ENCODE measurements at regions not wholly inside any gene's neighbourhood (a gene's known extent, or its start where the extent isn't known, plus 50 kb on each side); places are given as distances from the start of the nearest gene placed in this dataset.

DNA sequence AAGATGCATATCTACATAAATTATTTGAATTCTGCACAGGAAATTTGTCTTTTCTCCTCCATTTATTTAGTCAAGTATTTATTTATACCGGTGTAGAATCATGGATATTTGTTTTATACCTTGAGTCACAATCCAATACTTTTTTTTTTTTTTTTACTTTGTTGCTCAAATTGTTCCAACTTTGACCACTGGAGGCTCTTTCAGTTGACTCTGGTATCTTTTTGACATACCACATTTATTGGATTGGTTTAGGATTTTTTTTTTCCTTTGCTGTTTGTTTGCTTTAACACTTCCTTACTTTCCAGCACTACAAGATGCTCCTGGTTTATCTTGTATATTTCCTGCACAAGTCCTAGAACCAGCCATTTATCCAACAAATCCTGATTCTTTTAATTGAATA, 543.1 kb upstream of the RIOK2 start:
- Histone ChIP-seq H3K36me3 (ENCODE audit: low read depth) (no peaks in the 10 kb centered on the region), H3K79me2 (ENCODE audit: insufficient read depth) (no peaks in the 10 kb centered on the region), H3K9ac (no peak overlapping the region), H3K4me2 (ENCODE audit: unreplicated experiment) (no peak overlapping the region), H3K27me3 (replicated peaks; ENCODE audit: insufficient read depth) (no peaks in the 10 kb centered on the region), H4K20me1 (ENCODE audit: insufficient read depth) (no peaks in the 10 kb centered on the region), H3K4me3 (no peak overlapping the region), H3K9me2 (ENCODE audit: insufficient read depth) (no peaks in the 10 kb centered on the region), H3F3A (ENCODE audit: insufficient read depth) (no peaks in the 10 kb centered on the region), H2AFZ (no peak overlapping the region), H3K9me3 (ENCODE audit: low read depth) (no peaks in the 10 kb centered on the region), H3K27ac (no peak overlapping the region), H3K4me1 (ENCODE audit: insufficient read depth) (peaks cover 5% of the 10 kb centered on the region; the same call in 1 of the 2 replicates)
- 94 to 100% methylated on average over 1 of the region's 1 CpG for WGBS, 2 experiments (ENCODE audit: low coverage in 1 of 2, low lambda C conversion rate in 2 of 2, missing lambda C conversion rate in 2 of 2)
- in situ Hi-C loops (cut with MboI): no loop called here
- DNase-seq: no peak
- TF ChIP-seq EZH2 (IDR thresholded peaks at IDR 0.05; ENCODE audit: insufficient read depth, poor library complexity, severe bottlenecking): no peak
- no peak for TF ChIP-seq EZH2phosphoT487 (IDR thresholded peaks at IDR 0.05; ENCODE audit: insufficient read depth, low read depth)

DNA sequence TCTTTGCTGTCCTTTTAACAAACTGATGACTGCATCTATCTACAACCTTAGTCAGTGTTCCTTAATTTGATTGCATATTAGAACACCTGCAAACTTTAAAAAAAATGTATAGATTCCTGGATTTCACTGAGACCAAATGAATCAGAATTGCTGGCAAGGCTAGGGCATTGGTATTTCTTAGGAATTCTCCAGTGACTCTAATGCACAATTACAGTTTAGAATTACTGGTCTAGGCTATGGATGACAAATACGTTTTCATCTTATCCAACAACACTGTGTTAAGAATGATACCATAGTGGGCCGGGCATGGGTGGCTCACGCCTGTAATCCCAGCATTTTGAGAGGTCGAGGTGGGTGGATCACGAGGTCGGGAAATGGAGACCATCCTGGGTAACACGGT, 545.9 kb upstream of the RIOK2 start:
- no peak for TF ChIP-seq EZH2 (IDR thresholded peaks at IDR 0.05; ENCODE audit: insufficient read depth, poor library complexity, severe bottlenecking)
- no peak for TF ChIP-seq EZH2phosphoT487 (IDR thresholded peaks at IDR 0.05; ENCODE audit: insufficient read depth, low read depth)
- in situ Hi-C loops (cut with MboI): no loop called here
- no peak overlapping the region for H3K9ac ChIP-seq
- no peaks in the 10 kb centered on the region for H3K36me3 ChIP-seq (ENCODE audit: low read depth)
- H3K4me2 ChIP-seq (ENCODE audit: unreplicated experiment): no peak overlapping the region
- peaks cover 5% of the 10 kb centered on the region; the same call in 1 of the 2 replicates for H3K4me1 ChIP-seq (ENCODE audit: insufficient read depth)
- H3K79me2 ChIP-seq (ENCODE audit: insufficient read depth): no peaks in the 10 kb centered on the region
- no peaks in the 10 kb centered on the region for H3K9me3 ChIP-seq (ENCODE audit: low read depth)
- H3K27ac ChIP-seq: no peak overlapping the region
- no peaks in the 10 kb centered on the region for H3F3A ChIP-seq (ENCODE audit: insufficient read depth)
- no peaks in the 10 kb centered on the region for H3K27me3 ChIP-seq (replicated peaks; ENCODE audit: insufficient read depth)
- H4K20me1 ChIP-seq (ENCODE audit: insufficient read depth): no peaks in the 10 kb centered on the region
- DNase-seq: no peak
- no peak overlapping the region for H3K4me3 ChIP-seq
- WGBS, 2 experiments (ENCODE audit: low coverage in 1 of 2, low lambda C conversion rate in 2 of 2, missing lambda C conversion rate in 2 of 2): 91 to 94% methylated on average over 7 of the region's 7 CpGs
- no peaks in the 10 kb centered on the region for H3K9me2 ChIP-seq (ENCODE audit: insufficient read depth)
- H2AFZ ChIP-seq: no peak overlapping the region

DNA sequence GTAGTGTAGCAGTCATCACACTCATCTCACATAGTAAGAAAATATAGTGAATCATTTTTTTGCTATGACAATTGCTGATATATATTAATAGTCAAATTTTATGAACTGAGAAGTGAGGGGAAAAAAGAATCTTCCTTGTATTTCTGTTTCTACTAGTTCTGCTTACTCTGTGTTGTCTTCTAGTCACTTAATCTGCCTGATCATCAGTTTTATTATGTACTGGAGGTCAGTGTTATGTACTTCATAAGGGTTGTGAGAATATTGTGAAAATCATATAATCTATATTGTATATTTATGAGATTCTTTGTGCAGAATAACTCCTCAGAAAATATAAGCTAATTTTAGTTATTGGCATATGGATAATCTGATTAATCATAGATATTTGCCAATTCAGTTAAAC, 546.9 kb upstream of the RIOK2 start:
- in situ Hi-C loops (cut with MboI): no loop called here
- no peaks in the 10 kb centered on the region for H3F3A ChIP-seq (ENCODE audit: insufficient read depth)
- no peak overlapping the region for H3K4me3 ChIP-seq
- no peak for TF ChIP-seq EZH2 (IDR thresholded peaks at IDR 0.05; ENCODE audit: insufficient read depth, poor library complexity, severe bottlenecking)
- no peak for TF ChIP-seq EZH2phosphoT487 (IDR thresholded peaks at IDR 0.05; ENCODE audit: insufficient read depth, low read depth)
- no peaks in the 10 kb centered on the region for H3K9me2 ChIP-seq (ENCODE audit: insufficient read depth)
- no peaks in the 10 kb centered on the region for H4K20me1 ChIP-seq (ENCODE audit: insufficient read depth)
- H3K4me1 ChIP-seq (ENCODE audit: insufficient read depth): peaks cover 5% of the 10 kb centered on the region
- no peak for DNase-seq
- no peaks in the 10 kb centered on the region for H3K9me3 ChIP-seq (ENCODE audit: low read depth)
- H3K4me2 ChIP-seq (ENCODE audit: unreplicated experiment): no peak overlapping the region
- no peaks in the 10 kb centered on the region for H3K27me3 ChIP-seq (replicated peaks; ENCODE audit: insufficient read depth)
- H3K27ac ChIP-seq: no peak overlapping the region
- H3K36me3 ChIP-seq (ENCODE audit: low read depth): no peaks in the 10 kb centered on the region
- H3K9ac ChIP-seq: no peak overlapping the region
- no peaks in the 10 kb centered on the region for H3K79me2 ChIP-seq (ENCODE audit: insufficient read depth)
- no peak overlapping the region for H2AFZ ChIP-seq

DNA sequence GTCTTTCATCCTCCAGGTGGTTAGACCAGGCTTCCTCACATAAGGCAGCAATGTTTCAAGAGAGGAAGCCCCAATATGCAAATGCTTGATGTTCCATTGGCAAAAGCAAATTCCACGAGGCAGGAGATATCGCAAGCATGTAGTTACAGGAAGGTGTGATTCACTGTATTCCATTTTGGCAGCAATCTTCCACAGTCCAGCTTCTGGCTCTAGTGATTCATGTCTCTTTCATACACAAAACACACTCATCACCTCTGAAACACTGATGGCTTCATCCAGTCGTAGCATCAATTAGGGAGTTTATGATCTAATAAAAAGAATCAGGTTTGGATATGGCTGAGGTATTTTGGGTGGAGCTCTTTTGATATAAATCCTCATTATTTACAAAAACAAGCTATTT, 552.2 kb upstream of the RIOK2 start:
- no peak overlapping the region for H3K27ac ChIP-seq
- peaks cover 4% of the 10 kb centered on the region; the same call in 1 of the 2 replicates for H3K4me1 ChIP-seq (ENCODE audit: insufficient read depth)
- H3K9ac ChIP-seq: no peak overlapping the region
- no peaks in the 10 kb centered on the region for H3K9me3 ChIP-seq (ENCODE audit: low read depth)
- peak overlapping the region; percentile 28 for H3K4me2 ChIP-seq (ENCODE audit: unreplicated experiment)
- no peaks in the 10 kb centered on the region for H3K9me2 ChIP-seq (ENCODE audit: insufficient read depth)
- no peak overlapping the region for H2AFZ ChIP-seq
- H3K4me3 ChIP-seq: no peak overlapping the region
- H3F3A ChIP-seq (ENCODE audit: insufficient read depth): no peaks in the 10 kb centered on the region
- peak; percentile 74; the same call in 1 of the 2 replicates for TF ChIP-seq EZH2phosphoT487 (IDR thresholded peaks at IDR 0.05; ENCODE audit: insufficient read depth, low read depth)
- no peak for TF ChIP-seq EZH2 (IDR thresholded peaks at IDR 0.05; ENCODE audit: insufficient read depth, poor library complexity, severe bottlenecking)
- peak; percentile 78 for DNase-seq
- no peaks in the 10 kb centered on the region for H3K36me3 ChIP-seq (ENCODE audit: low read depth)
- no peaks in the 10 kb centered on the region for H3K79me2 ChIP-seq (ENCODE audit: insufficient read depth)
- 0 to 5% methylated on average over 3 of the region's 3 CpGs for WGBS, 2 experiments (ENCODE audit: low coverage in 1 of 2, low lambda C conversion rate in 2 of 2, missing lambda C conversion rate in 2 of 2)
- H4K20me1 ChIP-seq (ENCODE audit: insufficient read depth): no peaks in the 10 kb centered on the region
- in situ Hi-C loops (cut with MboI): no loop called here
- no peaks in the 10 kb centered on the region for H3K27me3 ChIP-seq (replicated peaks; ENCODE audit: insufficient read depth)

DNA sequence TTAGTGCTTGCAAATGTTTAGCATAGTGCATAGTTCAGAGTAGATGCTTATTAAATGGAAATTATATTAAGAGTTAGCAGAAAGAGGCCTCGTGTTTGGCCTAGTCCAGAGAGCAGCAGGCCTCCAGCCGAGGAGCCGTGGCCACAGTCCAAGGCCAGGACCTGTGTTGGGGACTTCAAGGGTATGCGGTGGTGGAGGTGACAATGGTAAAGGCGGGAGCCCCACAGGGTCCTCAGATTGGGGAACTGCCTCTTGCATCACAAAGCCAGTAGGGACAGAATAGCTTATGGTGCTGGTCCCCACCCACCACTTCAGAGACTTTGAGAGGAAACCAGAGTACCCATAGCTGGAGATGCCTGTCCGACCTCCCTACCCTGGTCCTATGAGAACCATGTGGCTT, 554.6 kb upstream of the RIOK2 start:
- DNase-seq: no peak
- TF ChIP-seq EZH2 (IDR thresholded peaks at IDR 0.05; ENCODE audit: insufficient read depth, poor library complexity, severe bottlenecking) (no peak), EZH2phosphoT487 (IDR thresholded peaks at IDR 0.05; ENCODE audit: insufficient read depth, low read depth) (no peak)
- Histone ChIP-seq H3K4me1 (ENCODE audit: insufficient read depth) (peaks cover 4% of the 10 kb centered on the region; the same call in 1 of the 2 replicates), H3K27me3 (replicated peaks; ENCODE audit: insufficient read depth) (no peaks in the 10 kb centered on the region), H3K36me3 (ENCODE audit: low read depth) (no peaks in the 10 kb centered on the region), H2AFZ (no peak overlapping the region), H3K27ac (no peak overlapping the region), H3K9me3 (ENCODE audit: low read depth) (no peaks in the 10 kb centered on the region), H4K20me1 (ENCODE audit: insufficient read depth) (no peaks in the 10 kb centered on the region), H3F3A (ENCODE audit: insufficient read depth) (no peaks in the 10 kb centered on the region), H3K4me3 (no peak overlapping the region), H3K9me2 (ENCODE audit: insufficient read depth) (no peaks in the 10 kb centered on the region), H3K9ac (no peak overlapping the region), H3K79me2 (ENCODE audit: insufficient read depth) (no peaks in the 10 kb centered on the region), H3K4me2 (ENCODE audit: unreplicated experiment) (no peak overlapping the region)
- in situ Hi-C loops (cut with MboI): no loop called here
- 92 to 97% methylated on average over 6 of the region's 6 CpGs for WGBS, 2 experiments (ENCODE audit: low coverage in 1 of 2, low lambda C conversion rate in 2 of 2, missing lambda C conversion rate in 2 of 2)

Data from GM23248 (cell line).